RWPE1 (cell line): ENCODE measurements at regions not wholly inside any gene's neighbourhood (a gene's known extent, or its start where the extent isn't known, plus 50 kb on each side); places are given as distances from the start of the nearest gene placed in this dataset.

ENCODE experiments used
- CTCF ChIA-PET: fragments of 350-600 bp; sonication (Branson Sonifier 250); formaldehyde crosslinking; extraction: SDS; loops from one replicate; lab custom pipeline; 2021; lab: Yijun Ruan, JAX
- POLR2A ChIA-PET: fragments of 400-600 bp; formaldehyde crosslinking; extraction: SDS; loops from one replicate; lab custom pipeline; 2020; ENCODE audit warnings: antibody characterized with exemption; ENCODE audit not compliant: low non-redundant PET; lab: Yijun Ruan, JAX
- DNase-seq: peaks from one replicate; pipeline ENCODE4 v3.0.0; 2012; ENCODE audit warnings: low spot score
- H3K27ac ChIP-seq: fragments of 450-650 bp; 2 replicates; pipeline ENCODE4 v1.5.1; 2017
- CTCF ChIP-seq: fragments of 450-650 bp; conservative IDR thresholded peaks from 2 replicates; pipeline ENCODE4 v1.5.1; 2017; ENCODE audit warnings: low read depth, mild to moderate bottlenecking

- CTCF ChIA-PET = no interaction called here
- POLR2A ChIA-PET = no interaction called here
- no peak for DNase-seq
- no peak for TF ChIP-seq CTCF
- H3K27ac ChIP-seq = no peak overlapping the region
These were observed 52.3 kb upstream of the KIAA1217 start for GRCh38 chr10:24156686-24157085.

- TF ChIP-seq CTCF = no peak
- H3K27ac ChIP-seq = no peak overlapping the region
- ChIA-PET CTCF (interaction anchor here (0.7 kb wide), 1 partner anchor 1720 kb away, joined by 3 read pairs; no protein-coding TSS in a partner anchor), POLR2A (no interaction called here)
- DNase-seq = no peak
These were observed 51.4 kb upstream of the KIAA1217 start for GRCh38 chr10:24157567-24157966.
